ENCODE measurements at regions not wholly inside any gene's neighbourhood (a gene's known extent, or its start where the extent isn't known, plus 50 kb on each side); places are given as distances from the start of the nearest gene placed in this dataset.

- no peak for TF ChIP-seq Cebpa-rat (IDR thresholded peaks at IDR 0.05)
Observed at GRCh38 chr18:73318739-73319479, 451.1 kb upstream of the NETO1 start.

GRCh38 chr18:73316513-73316912, 448.7 kb upstream of the NETO1 start:
- TF ChIP-seq Cebpa-rat (IDR thresholded peaks at IDR 0.05), result no peak
- Histone ChIP-seq H3K9me3 (no peaks in the 10 kb centered on the region), H3K27me3 (no peaks in the 10 kb centered on the region), H3K4me3 (no peak overlapping the region), H3K27ac (no peak overlapping the region), H3K36me3 (no peaks in the 10 kb centered on the region), H3K4me2 (no peak overlapping the region), H3K9ac (no peak overlapping the region), H3K4me1 (no peaks in the 10 kb centered on the region), H4K20me1 (no peaks in the 10 kb centered on the region)

More at GRCh38 chr18:73318739-73319479, 451.1 kb upstream of the NETO1 start:
- Histone ChIP-seq H3K4me2 (no peak overlapping the region), H3K4me1 (no peaks in the 10 kb centered on the region), H3K9ac (no peak overlapping the region), H3K4me3 (no peak overlapping the region), H3K9me3 (no peaks in the 10 kb centered on the region), H4K20me1 (no peaks in the 10 kb centered on the region), H3K36me3 (no peaks in the 10 kb centered on the region), H3K27ac (no peak overlapping the region), H3K27me3 (no peaks in the 10 kb centered on the region)

GRCh38 chr18:73315381-73315780, 447.6 kb upstream of the NETO1 start:
- no peak overlapping the region for H3K9ac ChIP-seq

GRCh38 chr18:73313476-73313875, 445.7 kb upstream of the NETO1 start:
- Histone ChIP-seq H3K4me1 (no peaks in the 10 kb centered on the region), H4K20me1 (no peaks in the 10 kb centered on the region), H3K27me3 (no peaks in the 10 kb centered on the region), H3K4me2 (no peak overlapping the region), H3K4me3 (no peak overlapping the region), H3K9me3 (no peaks in the 10 kb centered on the region), H3K27ac (no peak overlapping the region), H3K9ac (no peak overlapping the region), H3K36me3 (no peaks in the 10 kb centered on the region)
- TF ChIP-seq Cebpa-rat (IDR thresholded peaks at IDR 0.05), result no peak

More at GRCh38 chr18:73315381-73315780, 447.6 kb upstream of the NETO1 start:
- Histone ChIP-seq H3K36me3 (no peaks in the 10 kb centered on the region), H3K9me3 (no peaks in the 10 kb centered on the region), H3K4me2 (no peak overlapping the region), H3K4me1 (no peaks in the 10 kb centered on the region), H3K27ac (no peak overlapping the region), H4K20me1 (no peaks in the 10 kb centered on the region), H3K4me3 (no peak overlapping the region), H3K27me3 (no peaks in the 10 kb centered on the region)
- TF ChIP-seq Cebpa-rat (IDR thresholded peaks at IDR 0.05), result no peak

GRCh38 chr18:73296686-73297085, 428.9 kb upstream of the NETO1 start:
- Histone ChIP-seq H3K27me3 (no peaks in the 10 kb centered on the region), H4K20me1 (no peaks in the 10 kb centered on the region), H3K27ac (no peak overlapping the region), H3K9ac (no peak overlapping the region), H3K4me1 (no peaks in the 10 kb centered on the region), H3K4me2 (no peak overlapping the region), H3K36me3 (no peaks in the 10 kb centered on the region), H3K4me3 (no peak overlapping the region), H3K9me3 (no peaks in the 10 kb centered on the region)
- no peak for TF ChIP-seq Cebpa-rat (IDR thresholded peaks at IDR 0.05)

- no peaks in the 10 kb centered on the region for H3K36me3 ChIP-seq
- H3K27me3 ChIP-seq, result no peaks in the 10 kb centered on the region
- no peak overlapping the region for H3K9ac ChIP-seq
- H3K9me3 ChIP-seq, result no peaks in the 10 kb centered on the region
- no peaks in the 10 kb centered on the region for H4K20me1 ChIP-seq
- no peak overlapping the region for H3K4me2 ChIP-seq
- no peaks in the 10 kb centered on the region for H3K4me1 ChIP-seq
- no peak overlapping the region for H3K4me3 ChIP-seq
- no peak overlapping the region for H3K27ac ChIP-seq
- no peak for TF ChIP-seq Cebpa-rat (IDR thresholded peaks at IDR 0.05)
Observed at GRCh38 chr18:73292156-73292555, 424.4 kb upstream of the NETO1 start.

- no peaks in the 10 kb centered on the region for H3K9me3 ChIP-seq
- no peak overlapping the region for H3K9ac ChIP-seq
- H3K27ac ChIP-seq, result no peak overlapping the region
- H3K27me3 ChIP-seq, result no peaks in the 10 kb centered on the region
- H3K4me1 ChIP-seq, result no peaks in the 10 kb centered on the region
- H3K36me3 ChIP-seq, result no peaks in the 10 kb centered on the region
- H3K4me3 ChIP-seq, result no peak overlapping the region
- no peak for TF ChIP-seq Cebpa-rat (IDR thresholded peaks at IDR 0.05)
- H4K20me1 ChIP-seq, result no peaks in the 10 kb centered on the region
- H3K4me2 ChIP-seq, result no peak overlapping the region
Observed at GRCh38 chr18:73288813-73289212, 421.0 kb upstream of the NETO1 start.

GRCh38 chr18:73286584-73286983, 418.8 kb upstream of the NETO1 start:
- Histone ChIP-seq H3K4me1 (no peaks in the 10 kb centered on the region; the same call in 1 of the 2 replicates), H3K36me3 (no peaks in the 10 kb centered on the region), H3K9ac (no peak overlapping the region), H3K27ac (no peak overlapping the region), H4K20me1 (no peaks in the 10 kb centered on the region), H3K4me3 (no peak overlapping the region), H3K9me3 (no peaks in the 10 kb centered on the region), H3K4me2 (no peak overlapping the region), H3K27me3 (no peaks in the 10 kb centered on the region)
- TF ChIP-seq Cebpa-rat (IDR thresholded peaks at IDR 0.05), result no peak

GRCh38 chr18:73283788-73284187, 416.0 kb upstream of the NETO1 start:
- Histone ChIP-seq H4K20me1 (no peaks in the 10 kb centered on the region), H3K4me3 (no peak overlapping the region), H3K27ac (no peak overlapping the region), H3K9me3 (no peaks in the 10 kb centered on the region), H3K36me3 (no peaks in the 10 kb centered on the region), H3K27me3 (no peaks in the 10 kb centered on the region), H3K9ac (no peak overlapping the region), H3K4me1 (no peaks in the 10 kb centered on the region; the same call in 1 of the 2 replicates), H3K4me2 (no peak overlapping the region)
- no peak for TF ChIP-seq Cebpa-rat (IDR thresholded peaks at IDR 0.05)

GRCh38 chr18:73283032-73283431, 415.2 kb upstream of the NETO1 start:
- Histone ChIP-seq H3K4me1 (no peaks in the 10 kb centered on the region; the same call in 1 of the 2 replicates), H3K27me3 (no peaks in the 10 kb centered on the region), H4K20me1 (no peaks in the 10 kb centered on the region), H3K9me3 (no peaks in the 10 kb centered on the region), H3K9ac (no peak overlapping the region), H3K27ac (no peak overlapping the region), H3K4me2 (no peak overlapping the region), H3K36me3 (no peaks in the 10 kb centered on the region), H3K4me3 (no peak overlapping the region)
- no peak for TF ChIP-seq Cebpa-rat (IDR thresholded peaks at IDR 0.05)
